GM19239 (cell line): ENCODE measurements at regions not wholly inside any gene's neighbourhood (a gene's known extent, or its start where the extent isn't known, plus 50 kb on each side); places are given as distances from the start of the nearest gene placed in this dataset.
"Not testable (repeated sequence)": the region's sequence is repeated elsewhere in the genome, so short reads cannot be mapped to it uniquely, and the experiment has no call there.

Experiments
- DNase-seq: peaks from one replicate; pipeline ENCODE4 v3.0.0; 2011; ENCODE audit warnings: low spot score; ENCODE audit not compliant: insufficient read length
- FAIRE-seq: peaks from 2 replicates; lab custom pipeline; 2011; peaks lifted over from hg19 to GRCh38; lab: Jason Lieb, UNC

GRCh38 chr2:87418823-87419822 is 328.8 kb upstream of the PLGLB2 start:
- DNase-seq, FAIRE-seq: not testable (repeated sequence)

- FAIRE-seq, DNase-seq: not testable (repeated sequence)
Measured at GRCh38 chr2:87419980-87420379, 327.9 kb upstream of the PLGLB2 start.

DNA sequence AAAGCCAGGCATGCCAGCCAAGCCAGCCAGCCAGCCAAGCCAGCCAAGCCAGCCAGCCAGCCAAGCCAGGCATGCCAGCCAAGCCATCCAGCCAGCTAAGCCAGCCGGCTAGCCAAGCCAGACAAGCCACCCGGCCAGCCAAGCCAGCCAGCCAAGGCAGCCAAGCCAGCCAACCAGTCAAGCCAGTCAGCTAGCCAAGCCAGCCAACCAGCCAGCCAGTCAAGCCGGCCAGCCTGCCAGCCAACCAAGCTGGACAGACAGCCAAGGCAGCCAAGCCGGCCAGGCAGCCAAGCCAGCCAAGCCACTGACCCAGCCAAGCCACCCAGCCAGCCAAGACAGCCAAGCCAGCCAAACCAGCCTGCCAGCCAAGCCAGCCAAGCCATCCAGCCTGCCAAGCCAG is 326.9 kb upstream of the PLGLB2 start:
- not testable (repeated sequence) for FAIRE-seq, DNase-seq

- not testable (repeated sequence) for FAIRE-seq, DNase-seq
Measured at GRCh38 chr2:87423796-87424762, 323.8 kb upstream of the PLGLB2 start.

DNA sequence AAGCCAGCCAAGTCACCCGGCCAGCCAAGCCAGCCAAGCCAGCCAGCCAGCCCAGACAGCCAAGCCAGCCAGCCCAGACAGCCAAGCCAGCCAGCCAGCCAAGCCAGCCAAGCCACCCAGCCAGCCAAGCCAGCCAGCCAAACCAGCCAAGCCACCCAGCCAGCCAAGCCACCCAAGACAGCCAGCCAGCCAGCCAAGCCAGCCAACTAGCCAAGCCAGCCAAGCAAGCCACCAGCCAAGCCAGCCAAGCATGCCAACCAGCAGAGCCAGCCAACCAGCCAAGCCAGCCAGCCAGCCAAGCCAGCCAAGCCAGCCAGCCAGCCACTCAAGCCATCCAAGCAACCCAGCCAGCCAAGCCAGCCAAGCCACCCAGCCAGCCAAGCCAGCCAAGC is 323.1 kb upstream of the PLGLB2 start:
- not testable (repeated sequence) for DNase-seq, FAIRE-seq

DNA sequence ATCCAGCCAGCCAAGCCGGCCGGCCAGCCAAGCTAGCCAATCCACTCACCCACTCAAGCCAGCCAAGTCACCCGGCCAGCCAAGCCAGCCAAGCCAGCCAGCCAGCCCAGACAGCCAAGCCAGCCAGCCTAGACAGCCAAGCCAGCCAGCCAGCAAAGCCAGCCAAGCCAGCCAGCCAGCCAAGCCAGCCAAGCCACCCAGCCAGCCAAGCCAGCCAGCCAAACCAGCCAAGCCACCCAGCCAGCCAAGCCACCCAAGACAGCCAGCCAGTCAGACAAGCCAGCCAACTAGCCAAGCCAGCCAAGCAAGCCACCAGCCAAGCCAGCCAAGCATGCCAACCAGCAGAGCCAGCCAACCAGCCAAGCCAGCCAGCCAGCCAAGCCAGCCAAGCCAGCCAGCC is 322.7 kb upstream of the PLGLB2 start:
- not testable (repeated sequence) for FAIRE-seq, DNase-seq

GRCh38 chr2:87425717-87426116 is 322.2 kb upstream of the PLGLB2 start:
- not testable (repeated sequence) for FAIRE-seq, DNase-seq

DNA sequence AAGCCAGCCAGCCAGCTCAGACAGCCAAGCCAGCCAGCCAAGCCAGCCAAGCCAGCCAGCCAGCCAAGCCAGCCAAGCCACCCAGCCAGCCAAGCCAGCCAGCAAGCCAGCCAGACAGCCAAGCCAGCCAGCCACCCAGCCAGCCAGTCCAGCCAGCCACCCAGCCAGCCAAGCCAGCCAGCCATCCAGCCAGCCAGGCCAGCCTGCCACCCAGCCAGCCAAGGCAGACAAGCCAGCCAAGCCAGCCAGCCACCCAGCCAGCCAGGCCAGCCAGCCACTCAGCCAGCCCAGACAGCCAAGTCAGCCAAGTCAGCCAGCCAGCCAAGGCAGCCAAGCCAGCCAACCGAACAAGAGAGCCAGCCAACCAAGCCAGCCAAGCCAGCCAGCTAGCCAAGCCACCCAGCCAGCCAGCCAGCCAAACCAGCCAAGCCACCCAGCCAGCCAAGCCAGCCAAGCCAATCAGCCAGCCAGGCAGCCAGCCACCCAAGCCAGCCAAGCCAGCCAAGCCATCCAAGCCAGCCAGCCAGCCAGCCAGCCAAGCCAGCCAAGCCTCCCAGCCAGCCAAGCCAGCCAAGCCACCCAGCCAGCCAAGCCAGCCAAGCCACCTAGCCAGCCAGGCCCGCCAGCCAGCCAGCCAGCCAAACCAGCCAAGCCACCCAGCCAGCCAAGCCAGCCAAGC is 319.3 kb upstream of the PLGLB2 start:
- FAIRE-seq, DNase-seq: not testable (repeated sequence)

- DNase-seq, FAIRE-seq: not testable (repeated sequence)
Measured at GRCh38 chr2:87429206-87429930, 318.5 kb upstream of the PLGLB2 start.

- DNase-seq, FAIRE-seq: not testable (repeated sequence)
Measured at GRCh38 chr2:87429931-87430275, 318.0 kb upstream of the PLGLB2 start.

GRCh38 chr2:87431051-87431450 is 316.8 kb upstream of the PLGLB2 start:
- DNase-seq, FAIRE-seq: not testable (repeated sequence)

DNA sequence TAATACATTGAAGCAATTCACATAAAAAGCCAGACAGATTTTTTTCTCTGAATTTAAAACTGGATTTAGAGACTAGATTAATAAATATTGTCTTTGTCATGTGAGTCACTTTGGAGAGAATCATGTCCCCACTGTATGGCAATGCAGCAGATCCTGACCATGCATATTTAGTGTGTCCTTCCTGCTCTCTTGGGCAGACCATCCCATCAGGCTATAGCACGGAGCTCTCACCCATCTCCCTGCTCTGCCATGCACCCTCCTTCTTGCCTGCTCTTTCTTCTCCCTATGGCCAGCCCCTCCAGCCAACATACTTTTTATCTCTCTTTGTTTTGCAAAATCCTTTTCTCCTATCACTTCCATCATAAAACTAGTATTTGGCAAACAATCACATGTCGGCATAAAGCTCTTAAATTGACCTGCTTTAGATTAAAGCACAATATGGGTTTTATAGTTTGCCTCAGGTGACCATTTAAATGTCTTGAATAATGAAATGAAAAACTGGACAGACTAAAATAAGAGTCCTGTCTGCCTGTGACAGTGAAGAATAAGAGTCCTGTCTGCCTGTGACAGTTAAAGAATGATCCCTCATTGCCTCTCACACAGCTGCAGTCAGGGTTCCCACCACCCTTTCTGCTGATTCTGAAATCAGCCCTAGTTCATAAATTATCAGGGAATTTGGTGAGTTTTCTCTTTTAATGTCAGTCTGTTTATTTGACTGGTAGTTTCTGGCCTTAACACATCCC is 315.0 kb upstream of the PLGLB2 start:
- not testable (repeated sequence) for FAIRE-seq, DNase-seq

DNA sequence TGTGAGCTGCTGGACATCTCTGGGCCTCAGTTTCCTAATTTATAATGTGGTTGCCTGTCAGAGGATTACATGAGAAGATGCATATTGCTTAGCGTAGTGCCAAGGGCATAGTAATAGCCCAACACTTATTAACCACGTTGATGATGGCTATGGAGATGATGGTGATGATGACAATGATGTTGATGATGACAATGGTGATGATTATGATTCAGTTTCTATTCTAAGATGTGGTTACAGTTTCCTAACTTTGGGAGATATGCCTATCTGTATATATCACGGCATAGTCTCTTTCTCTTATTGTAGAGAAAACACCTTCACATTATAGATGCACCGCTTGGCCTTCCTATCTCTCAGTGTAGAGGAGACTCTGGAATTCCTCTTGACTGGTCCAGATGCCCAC is 311.9 kb upstream of the PLGLB2 start:
- not testable (repeated sequence) for DNase-seq, FAIRE-seq

- not testable (repeated sequence) for DNase-seq, FAIRE-seq
Measured at GRCh38 chr2:87437701-87438260, 310.1 kb upstream of the PLGLB2 start.

GRCh38 chr2:87438780-87439454 is 309.0 kb upstream of the PLGLB2 start:
- not testable (repeated sequence) for DNase-seq, FAIRE-seq

DNA sequence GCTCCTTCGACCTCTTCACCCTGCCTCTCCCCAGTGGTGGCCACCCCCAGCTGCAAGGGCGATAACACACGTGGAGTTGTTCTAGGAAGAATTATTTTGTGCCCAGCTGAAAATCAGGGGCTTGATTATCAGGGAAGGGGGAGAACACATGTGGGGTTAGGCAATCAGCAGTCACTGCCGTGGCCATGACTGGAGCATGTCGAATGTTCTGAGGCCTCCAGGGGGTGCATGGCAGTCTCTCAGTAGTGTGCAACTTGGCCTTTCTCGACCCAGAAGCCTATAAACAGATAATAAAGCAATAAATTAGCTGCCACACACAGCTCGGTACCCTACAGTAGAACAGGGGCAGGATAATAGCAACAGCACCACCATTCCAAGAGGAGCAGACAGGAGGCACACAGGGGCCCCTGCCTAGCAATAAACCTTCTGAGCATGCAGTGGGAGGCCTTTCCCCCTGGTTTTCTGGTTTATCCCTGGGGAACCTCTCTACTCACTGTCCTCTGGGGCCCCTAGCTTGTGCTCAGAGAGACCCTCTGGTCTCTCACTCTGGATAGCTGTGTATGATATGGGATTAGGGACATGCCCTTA is 308.2 kb upstream of the PLGLB2 start:
- FAIRE-seq, DNase-seq: not testable (repeated sequence)

DNA sequence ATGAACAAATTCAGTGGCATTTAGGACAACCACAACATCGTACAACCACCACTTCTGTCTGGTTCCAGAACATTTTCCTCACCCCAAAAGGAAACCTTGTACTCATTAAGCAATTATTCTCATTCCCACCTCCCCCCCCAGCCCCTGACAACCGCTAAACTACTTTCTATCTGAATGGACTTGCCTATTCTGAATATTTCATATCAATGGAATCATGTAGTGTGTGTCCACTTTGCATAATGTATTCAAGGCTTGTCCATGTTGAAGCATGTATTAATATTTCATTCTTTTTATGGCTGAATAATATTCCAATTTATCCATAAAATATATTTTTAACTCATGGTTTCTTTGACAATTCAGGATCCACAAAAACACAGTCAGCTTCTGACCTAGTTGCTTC is 307.2 kb upstream of the PLGLB2 start:
- FAIRE-seq, DNase-seq: not testable (repeated sequence)
